Natural killer cell (primary cell): ENCODE measurements at regions not wholly inside any gene's neighbourhood (a gene's known extent, or its start where the extent isn't known, plus 50 kb on each side); places are given as distances from the start of the nearest gene placed in this dataset.

Experiments used
- ATAC-seq, 3 donors: fragments of 150-1000 bp in 2 of 3; fragments of 200-7000 bp in 1 of 3; cut with Tn5 transposase; 1 replicate in 1 of 3; 2 replicates in 2 of 3; pipeline ENCODE4 v1.10.0; 2021; ENCODE audit warnings: mild to moderate bottlenecking in 2 of 3, moderate library complexity in 2 of 3
- DNase-seq, 2 donors: peaks; one replicate each; pipeline versions ENCODE4 v3.0.0 to v3.0.0-alpha.2; 2013 to 2021; ENCODE audit warnings: mixed read lengths in 1 of 2
- H3K27ac ChIP-seq: one replicate; pipeline ENCODE4 v1.5.1; 2013; ENCODE audit warnings: mild to moderate bottlenecking, low read length
- H3K27me3 ChIP-seq: one replicate; pipeline ENCODE4 v1.6.1; 2013; ENCODE audit warnings: low read length; ENCODE audit not compliant: control insufficient read depth, insufficient read depth
- H3K36me3 ChIP-seq: one replicate; pipeline ENCODE4 v1.6.1; 2013; ENCODE audit warnings: low read length; ENCODE audit not compliant: control insufficient read depth, insufficient read depth
- H3K4me1 ChIP-seq: one replicate; pipeline ENCODE4 v1.6.1; 2013; ENCODE audit warnings: low read length; ENCODE audit not compliant: control insufficient read depth, insufficient read depth
- H3K4me3 ChIP-seq: one replicate; pipeline ENCODE4 v1.5.1; 2013; ENCODE audit warnings: low read length
- H3K9me3 ChIP-seq: one replicate; pipeline ENCODE4 v1.6.1; 2013; ENCODE audit warnings: low read length; ENCODE audit not compliant: control insufficient read depth, insufficient read depth
- H3K27ac Mint-ChIP-seq, 2 donors: one replicate each; pipeline ENCODE4 v1.8.0; 2022; ENCODE audit warnings: mild to moderate bottlenecking in 2 of 2, mixed read lengths in 2 of 2, moderate library complexity in 1 of 2
- H3K27me3 Mint-ChIP-seq, 2 donors: one replicate each; pipeline ENCODE4 v1.8.0; 2022; ENCODE audit warnings: low read depth in 2 of 2, mixed read lengths in 2 of 2
- H3K36me3 Mint-ChIP-seq: one replicate; pipeline ENCODE4 v1.8.0; 2022; ENCODE audit warnings: mixed read lengths
- H3K4me1 Mint-ChIP-seq, 2 donors: one replicate each; pipeline ENCODE4 v1.8.0; 2022; ENCODE audit warnings: mixed read lengths in 2 of 2
- H3K4me3 Mint-ChIP-seq: one replicate; pipeline ENCODE4 v1.8.0; 2022; ENCODE audit warnings: mild to moderate bottlenecking, moderate library complexity, mixed read lengths
- H3K9me3 Mint-ChIP-seq, 2 donors: one replicate each; pipeline ENCODE4 v1.8.0; 2022; ENCODE audit warnings: mixed read lengths in 2 of 2
- WGBS: methylation state at CpG from one replicate; pipeline ENCODE4 v1.1.7; 2013; ENCODE audit warnings: missing lambda C conversion rate; ENCODE audit not compliant: insufficient coverage; 5-methylcytosine and 5-hydroxymethylcytosine counted together
- intact Hi-C: fragments of 100-400 bp; cut with micrococcal nuclease; formaldehyde crosslinking; loops from one replicate; pipeline ENCODE4 v1.14.2; 2022
- TF ChIP-seq, protein P1 (sequence below): fragments of 200-600 bp; IDR thresholded peaks from one replicate; pipeline ENCODE4 v1.8.0; 2022; ENCODE audit warnings: antibody characterized with exemption

DNA sequence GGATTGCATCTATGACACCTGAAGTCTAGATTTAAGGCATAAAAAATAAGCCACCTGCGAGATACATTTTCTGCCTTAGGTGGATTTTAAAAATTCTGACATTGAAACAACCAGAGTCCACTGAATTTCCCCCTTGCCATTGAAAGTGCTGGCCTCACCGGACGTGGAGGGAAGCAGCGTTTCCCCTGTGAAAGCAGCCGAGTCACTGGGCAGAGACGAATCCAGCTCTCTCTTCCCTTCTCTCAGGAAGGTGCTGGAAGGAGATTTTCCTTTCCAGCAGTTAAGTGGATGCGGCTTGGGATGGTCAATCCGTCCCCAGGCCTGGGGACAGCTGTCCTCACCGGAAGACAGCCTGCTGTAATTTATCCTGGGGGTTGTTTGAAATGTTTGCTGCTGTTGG is 270.9 kb upstream of the FOXF1 start:
- no peak overlapping the region for H3K27ac ChIP-seq
- intact Hi-C loops, result no loop called here
- H3K4me3 ChIP-seq, result no peak overlapping the region
- TF ChIP-seq, protein P1, sequence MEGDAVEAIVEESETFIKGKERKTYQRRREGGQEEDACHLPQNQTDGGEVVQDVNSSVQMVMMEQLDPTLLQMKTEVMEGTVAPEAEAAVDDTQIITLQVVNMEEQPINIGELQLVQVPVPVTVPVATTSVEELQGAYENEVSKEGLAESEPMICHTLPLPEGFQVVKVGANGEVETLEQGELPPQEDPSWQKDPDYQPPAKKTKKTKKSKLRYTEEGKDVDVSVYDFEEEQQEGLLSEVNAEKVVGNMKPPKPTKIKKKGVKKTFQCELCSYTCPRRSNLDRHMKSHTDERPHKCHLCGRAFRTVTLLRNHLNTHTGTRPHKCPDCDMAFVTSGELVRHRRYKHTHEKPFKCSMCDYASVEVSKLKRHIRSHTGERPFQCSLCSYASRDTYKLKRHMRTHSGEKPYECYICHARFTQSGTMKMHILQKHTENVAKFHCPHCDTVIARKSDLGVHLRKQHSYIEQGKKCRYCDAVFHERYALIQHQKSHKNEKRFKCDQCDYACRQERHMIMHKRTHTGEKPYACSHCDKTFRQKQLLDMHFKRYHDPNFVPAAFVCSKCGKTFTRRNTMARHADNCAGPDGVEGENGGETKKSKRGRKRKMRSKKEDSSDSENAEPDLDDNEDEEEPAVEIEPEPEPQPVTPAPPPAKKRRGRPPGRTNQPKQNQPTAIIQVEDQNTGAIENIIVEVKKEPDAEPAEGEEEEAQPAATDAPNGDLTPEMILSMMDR, result no peak
- DNase-seq (no peak), ATAC-seq (no peak)
- Mint-ChIP-seq H3K36me3 (no peaks in the 10 kb centered on the region), H3K27ac (no peak overlapping the region), H3K27me3 (peaks cover 22 to 31% of the 10 kb centered on the region in 2 donors), H3K4me1 (no peaks in the 10 kb centered on the region), H3K4me3 (no peak overlapping the region), H3K9me3 (no peaks in the 10 kb centered on the region)
- H3K4me1 ChIP-seq, result no peaks in the 10 kb centered on the region
- H3K27me3 ChIP-seq, result no peaks in the 10 kb centered on the region
- H3K36me3 ChIP-seq, result no peaks in the 10 kb centered on the region
- no peaks in the 10 kb centered on the region for H3K9me3 ChIP-seq
- WGBS, result 10% methylated on average over 8 of the region's 9 CpGs

DNA sequence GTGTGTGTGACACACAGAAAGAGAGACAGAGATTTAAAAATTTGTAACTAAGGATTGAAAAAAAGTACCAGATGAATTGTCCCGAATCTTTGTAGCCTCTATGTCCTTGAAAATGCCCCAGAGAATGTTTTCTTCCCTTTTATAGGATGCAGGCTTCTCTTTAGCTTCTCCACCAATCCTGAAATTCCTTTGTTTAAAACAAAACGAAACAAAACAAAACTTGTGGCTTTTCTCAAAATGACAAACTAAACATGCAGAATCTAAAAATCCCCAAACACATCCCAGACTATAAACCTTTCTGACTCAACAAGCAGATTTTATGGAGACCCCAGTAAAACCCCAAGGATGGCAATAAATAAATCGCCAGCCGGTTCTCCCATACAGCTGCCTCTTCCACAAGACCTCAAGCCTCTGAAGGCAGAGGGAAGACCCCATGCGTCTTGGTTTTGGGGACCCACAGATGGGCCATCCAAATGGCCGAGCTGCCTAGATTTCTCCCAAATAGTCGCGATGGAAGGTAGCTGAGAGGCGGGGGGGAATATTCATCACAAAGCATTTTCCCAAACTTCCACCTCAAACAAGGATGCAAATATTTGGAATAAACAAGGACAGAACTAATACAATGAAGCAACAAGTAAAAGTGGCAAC is 269.5 kb upstream of the FOXF1 start:
- Mint-ChIP-seq H3K27me3 (peaks cover 27 to 31% of the 10 kb centered on the region in 2 donors), H3K36me3 (no peaks in the 10 kb centered on the region), H3K27ac (no peak overlapping the region), H3K4me1 (no peaks in the 10 kb centered on the region), H3K9me3 (no peaks in the 10 kb centered on the region), H3K4me3 (no peak overlapping the region)
- Histone ChIP-seq H3K36me3 (no peaks in the 10 kb centered on the region), H3K4me3 (no peak overlapping the region), H3K27me3 (no peaks in the 10 kb centered on the region), H3K27ac (no peak overlapping the region), H3K9me3 (no peaks in the 10 kb centered on the region), H3K4me1 (no peaks in the 10 kb centered on the region)
- intact Hi-C loops, result no loop called here
- DNase-seq, result no peak
- ATAC-seq, result no peak
- WGBS, result 45% methylated on average over 4 of the region's 9 CpGs
- TF ChIP-seq, protein P1, result no peak

DNA sequence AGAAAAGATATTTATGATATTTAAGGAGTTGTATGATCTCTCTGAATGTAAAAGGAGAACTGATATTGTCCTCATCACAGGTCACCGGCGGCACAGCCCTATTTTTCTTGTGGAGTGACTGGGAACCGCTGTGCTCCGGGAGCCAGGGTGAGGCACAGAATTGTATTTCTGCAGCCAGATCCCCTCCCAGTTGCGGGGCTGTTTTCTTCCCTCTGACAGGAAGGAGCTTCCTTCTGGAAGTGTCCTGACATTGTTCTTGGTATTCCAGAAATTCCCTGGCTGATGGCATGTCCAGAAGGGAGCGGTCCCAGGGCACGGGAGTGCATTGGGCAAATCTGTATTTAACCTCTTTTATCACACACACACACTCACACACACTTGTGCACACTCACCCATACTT is 268.6 kb upstream of the FOXF1 start:
- peaks cover 27 to 31% of the 10 kb centered on the region in 2 donors for H3K27me3 Mint-ChIP-seq
- no peak overlapping the region for H3K27ac ChIP-seq
- no peak overlapping the region for H3K27ac Mint-ChIP-seq
- H3K36me3 ChIP-seq, result no peaks in the 10 kb centered on the region
- no peaks in the 10 kb centered on the region for H3K27me3 ChIP-seq
- 43% methylated on average over 7 of the region's 7 CpGs for WGBS
- ATAC-seq, result no peak
- no peak for DNase-seq
- H3K9me3 ChIP-seq, result no peaks in the 10 kb centered on the region
- H3K4me1 ChIP-seq, result no peaks in the 10 kb centered on the region
- intact Hi-C loops, result no loop called here
- H3K4me3 Mint-ChIP-seq, result no peak overlapping the region
- TF ChIP-seq, protein P1, result no peak
- H3K4me1 Mint-ChIP-seq, result no peaks in the 10 kb centered on the region
- no peaks in the 10 kb centered on the region for H3K36me3 Mint-ChIP-seq
- no peak overlapping the region for H3K4me3 ChIP-seq
- no peaks in the 10 kb centered on the region for H3K9me3 Mint-ChIP-seq
